ENCODE measurements at regions not wholly inside any gene's neighbourhood (a gene's known extent, or its start where the extent isn't known, plus 50 kb on each side); places are given as distances from the start of the nearest gene placed in this dataset.
A peak's percentile ranks its signal among the peaks of the same experiment; 100 is the strongest.

DNA sequence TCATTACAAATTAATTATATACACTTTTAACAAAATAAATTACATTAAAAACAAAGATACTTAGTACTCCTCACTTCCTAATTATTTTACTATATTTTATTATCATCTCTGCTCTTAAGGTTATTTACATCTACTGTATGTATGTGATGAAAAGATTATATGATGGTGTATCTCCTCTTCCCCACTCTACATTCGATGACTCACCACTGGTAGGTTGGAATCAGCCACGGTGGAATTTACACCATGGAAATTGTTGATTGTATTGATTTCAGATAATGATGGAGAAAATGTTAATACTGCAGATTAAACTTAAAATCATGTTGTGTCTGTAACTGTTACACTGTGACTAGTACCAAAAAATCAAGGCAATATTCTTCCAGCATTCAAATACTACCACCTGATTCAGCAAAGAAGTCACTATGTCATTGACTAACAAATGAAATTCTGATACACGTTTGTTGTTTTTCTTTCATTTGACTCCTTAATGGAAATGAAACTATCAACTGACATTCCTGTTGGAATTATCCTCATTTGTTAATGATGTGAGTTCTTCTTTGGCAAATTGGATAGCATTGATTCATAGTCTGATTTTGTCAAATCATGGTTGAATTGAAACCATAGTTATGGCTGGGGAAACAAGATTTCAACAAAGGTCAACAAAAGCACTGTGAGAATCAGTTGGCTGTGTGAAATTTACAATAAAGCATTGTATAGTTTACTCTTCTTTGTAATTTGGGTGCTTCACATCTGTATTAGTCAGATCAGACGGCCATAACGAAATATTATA lies 69.0 kb upstream of the NLK start:
- WGBS (ENCODE audit: insufficient coverage), result 96% methylated on average over 4 of the region's 5 CpGs
- H3K27me3 ChIP-seq (replicated peaks in 2 of 5; ENCODE audit: control insufficient read depth in 4 of 5, insufficient read depth in 5 of 5, low read length in 4 of 5), result peaks cover 0 to 2% (median 0%) of the 10 kb centered on the region in 5 experiments

DNA sequence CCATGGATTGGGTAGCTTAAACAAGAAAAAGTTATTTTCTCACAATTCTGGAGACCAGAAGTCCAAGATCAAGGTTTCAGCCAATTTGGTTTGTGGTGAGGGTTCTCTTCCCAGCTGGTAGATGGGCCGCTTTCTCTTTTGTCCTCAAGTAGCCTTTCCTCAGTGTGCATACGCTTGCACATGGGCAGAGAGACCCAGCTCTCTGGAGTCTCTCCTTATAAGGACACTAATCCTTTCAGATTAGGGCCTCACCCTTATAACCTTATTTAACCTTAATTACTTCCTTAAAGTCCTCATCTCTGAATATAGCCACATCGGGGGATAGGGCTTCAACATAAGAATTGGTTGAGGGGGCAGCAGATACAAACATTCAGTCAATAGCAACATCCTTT lies 68.4 kb upstream of the NLK start:
- WGBS (ENCODE audit: insufficient coverage), result 88% methylated on average over 1 of the region's 3 CpGs
- Histone ChIP-seq H3K27me3 (replicated peaks in 2 of 5; ENCODE audit: control insufficient read depth in 4 of 5, insufficient read depth in 5 of 5, low read length in 4 of 5) (peaks cover 0 to 2% (median 0%) of the 10 kb centered on the region in 5 experiments), H3K4me1 (ENCODE audit: control extremely low read depth in 1 of 4, control insufficient read depth in 4 of 4, insufficient read depth in 4 of 4, low read length in 3 of 4) (peaks cover 0 to 3% (median 0%) of the 10 kb centered on the region in 4 experiments), H3K9me3 (ENCODE audit: control extremely low read depth in 1 of 5, control insufficient read depth in 4 of 5, insufficient read depth in 2 of 5, low read depth in 1 of 5, low read length in 4 of 5) (peaks cover 0 to 2% (median 0%) of the 10 kb centered on the region in 5 experiments), H3K4me3 (ENCODE audit: control insufficient read depth in 1 of 7, extremely low read depth in 1 of 7, insufficient read depth in 4 of 7, low read depth in 2 of 7, low read length in 6 of 7) (no peak overlapping the region), H3K36me3 (ENCODE audit: control insufficient read depth in 4 of 4, insufficient read depth in 4 of 4, low read length in 3 of 4) (no peaks in the 10 kb centered on the region), H3K27ac (ENCODE audit: insufficient read depth in 1 of 2, low read depth in 1 of 2, low read length in 2 of 2, poor library complexity in 1 of 2, severe bottlenecking in 2 of 2) (no peak overlapping the region)
- ChIA-PET CTCF (interaction anchor here (0.7 kb wide), 1 partner anchor 36 kb away, joined by 3 read pairs; no protein-coding TSS in a partner anchor), POLR2A (no interaction called here)
- DNase-seq, result no peak

More for the DNA sequence above, 69.0 kb upstream of the NLK start:
- POLR2A ChIA-PET, result interaction anchor here (0.7 kb wide), 1 partner anchor 28 kb away, joined by 3 read pairs; no protein-coding TSS in a partner anchor
- Histone ChIP-seq H3K36me3 (ENCODE audit: control insufficient read depth in 4 of 4, insufficient read depth in 4 of 4, low read length in 3 of 4) (no peaks in the 10 kb centered on the region), H3K4me3 (ENCODE audit: control insufficient read depth in 1 of 7, extremely low read depth in 1 of 7, insufficient read depth in 4 of 7, low read depth in 2 of 7, low read length in 6 of 7) (no peak overlapping the region), H3K4me1 (ENCODE audit: control extremely low read depth in 1 of 4, control insufficient read depth in 4 of 4, insufficient read depth in 4 of 4, low read length in 3 of 4) (peaks cover 0 to 3% (median 2%) of the 10 kb centered on the region in 4 experiments), H3K9me3 (ENCODE audit: control extremely low read depth in 1 of 5, control insufficient read depth in 4 of 5, insufficient read depth in 2 of 5, low read depth in 1 of 5, low read length in 4 of 5) (peaks cover 0 to 2% (median 0%) of the 10 kb centered on the region in 5 experiments), H3K27ac (ENCODE audit: insufficient read depth in 1 of 2, low read depth in 1 of 2, low read length in 2 of 2, poor library complexity in 1 of 2, severe bottlenecking in 2 of 2) (no peak overlapping the region)
- CTCF ChIA-PET, result interaction anchor here (1.2 kb wide), 1 partner anchor 8 kb away, joined by 4 read pairs; no protein-coding TSS in a partner anchor
- DNase-seq, result no peak

DNA sequence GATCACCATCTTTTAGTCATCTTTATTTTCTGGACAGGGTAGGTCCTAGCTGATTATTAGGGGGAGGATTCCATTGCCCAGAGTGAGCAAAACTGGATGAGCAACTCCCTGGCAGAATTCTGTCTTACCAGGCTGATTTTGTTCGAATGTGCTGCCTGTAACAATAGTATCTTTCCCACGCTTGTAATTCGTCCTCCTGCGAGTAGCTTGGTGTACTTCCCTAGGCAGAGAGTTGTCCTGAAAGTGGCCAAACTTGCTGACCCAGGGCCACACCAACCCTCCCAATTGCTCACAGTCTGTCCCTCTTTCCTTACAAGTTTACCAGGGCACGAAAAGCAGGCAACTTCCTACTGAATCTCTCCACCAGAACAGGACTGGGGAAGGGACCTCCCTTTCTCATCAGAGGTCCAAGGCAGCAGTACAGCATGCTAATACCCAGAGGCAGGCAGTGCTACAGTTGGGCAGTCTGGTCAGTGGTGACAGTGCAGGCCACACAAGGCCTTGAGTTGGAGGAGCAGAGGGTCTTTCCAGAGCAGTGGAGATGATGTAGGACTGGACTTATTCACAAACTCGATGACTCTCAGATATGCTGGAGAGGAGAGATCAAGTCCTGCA lies 67.8 kb upstream of the NLK start:
- peaks cover 0 to 2% (median 0%) of the 10 kb centered on the region in 5 experiments for H3K27me3 ChIP-seq (replicated peaks in 2 of 5; ENCODE audit: control insufficient read depth in 4 of 5, insufficient read depth in 5 of 5, low read length in 4 of 5)
- POLR2A ChIA-PET, result no interaction called here
- WGBS (ENCODE audit: insufficient coverage), result 100% methylated on average over 5 of the region's 6 CpGs
- H3K4me3 ChIP-seq (ENCODE audit: control insufficient read depth in 1 of 7, extremely low read depth in 1 of 7, insufficient read depth in 4 of 7, low read depth in 2 of 7, low read length in 6 of 7), result no peak overlapping the region
- no peak for DNase-seq
- H3K27ac ChIP-seq (ENCODE audit: insufficient read depth in 1 of 2, low read depth in 1 of 2, low read length in 2 of 2, poor library complexity in 1 of 2, severe bottlenecking in 2 of 2), result no peak overlapping the region
- H3K9me3 ChIP-seq (ENCODE audit: control extremely low read depth in 1 of 5, control insufficient read depth in 4 of 5, insufficient read depth in 2 of 5, low read depth in 1 of 5, low read length in 4 of 5), result peaks cover 0 to 2% (median 0%) of the 10 kb centered on the region in 5 experiments
- CTCF ChIA-PET, result interaction anchor here (0.7 kb wide), 1 partner anchor 36 kb away, joined by 3 read pairs; no protein-coding TSS in a partner anchor
- H3K36me3 ChIP-seq (ENCODE audit: control insufficient read depth in 4 of 4, insufficient read depth in 4 of 4, low read length in 3 of 4), result no peaks in the 10 kb centered on the region
- peaks cover 0 to 3% (median 0%) of the 10 kb centered on the region in 4 experiments for H3K4me1 ChIP-seq (ENCODE audit: control extremely low read depth in 1 of 4, control insufficient read depth in 4 of 4, insufficient read depth in 4 of 4, low read length in 3 of 4)

DNA sequence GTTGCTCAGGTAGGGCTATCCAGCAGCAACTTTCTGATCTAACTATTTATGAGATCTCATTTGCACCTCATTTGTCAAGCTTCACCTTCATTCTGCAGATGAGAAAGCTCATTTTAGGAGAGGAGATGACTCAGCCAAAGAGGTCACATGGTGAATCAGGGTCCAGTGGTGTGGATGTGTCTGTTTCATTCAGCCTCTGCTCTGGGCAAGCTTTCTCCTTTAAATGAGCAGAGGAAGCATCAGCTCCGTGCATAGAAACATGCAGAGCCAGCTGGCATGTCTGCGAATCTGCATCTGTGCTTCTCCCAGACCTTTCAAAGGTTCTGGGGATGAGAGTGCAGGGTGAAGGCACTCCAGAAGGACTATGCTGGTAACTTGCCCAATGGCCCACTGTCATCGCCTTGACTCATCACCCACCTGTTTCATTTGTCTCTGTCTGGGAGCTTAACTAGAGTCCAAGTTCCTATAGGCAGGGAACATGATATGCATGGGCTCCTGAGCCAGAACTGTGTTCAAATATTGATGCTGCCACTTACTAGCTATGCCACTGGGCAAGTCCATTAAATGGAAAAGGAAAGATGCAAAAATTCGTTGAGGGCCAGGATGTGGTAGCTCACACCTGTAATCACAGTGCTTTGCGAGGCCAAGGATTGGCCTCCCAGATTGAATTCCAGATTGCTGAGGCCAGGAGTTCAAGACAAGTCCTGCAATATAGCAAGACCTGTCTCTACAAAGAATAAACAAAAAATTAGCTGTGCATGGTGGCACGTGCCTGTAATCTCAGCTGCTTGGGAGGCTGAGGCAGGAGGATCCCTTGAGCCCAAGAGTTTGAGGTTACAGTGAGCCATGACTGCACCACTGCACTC lies 67.1 kb upstream of the NLK start:
- WGBS (ENCODE audit: insufficient coverage), result 96% methylated on average over 6 of the region's 6 CpGs
- Histone ChIP-seq H3K36me3 (ENCODE audit: control insufficient read depth in 4 of 4, insufficient read depth in 4 of 4, low read length in 3 of 4) (no peaks in the 10 kb centered on the region), H3K4me1 (ENCODE audit: control extremely low read depth in 1 of 4, control insufficient read depth in 4 of 4, insufficient read depth in 4 of 4, low read length in 3 of 4) (peaks cover 0 to 3% (median 0%) of the 10 kb centered on the region in 4 experiments), H3K4me3 (ENCODE audit: control insufficient read depth in 1 of 7, extremely low read depth in 1 of 7, insufficient read depth in 4 of 7, low read depth in 2 of 7, low read length in 6 of 7) (no peak overlapping the region), H3K27me3 (replicated peaks in 2 of 5; ENCODE audit: control insufficient read depth in 4 of 5, insufficient read depth in 5 of 5, low read length in 4 of 5) (peaks cover 0 to 2% (median 0%) of the 10 kb centered on the region in 5 experiments), H3K9me3 (ENCODE audit: control extremely low read depth in 1 of 5, control insufficient read depth in 4 of 5, insufficient read depth in 2 of 5, low read depth in 1 of 5, low read length in 4 of 5) (peaks cover 0 to 2% (median 0%) of the 10 kb centered on the region in 5 experiments), H3K27ac (ENCODE audit: insufficient read depth in 1 of 2, low read depth in 1 of 2, low read length in 2 of 2, poor library complexity in 1 of 2, severe bottlenecking in 2 of 2) (no peak overlapping the region)
- CTCF ChIA-PET, result interaction anchor here (0.9 kb wide), 1 partner anchor 389 kb away, joined by 3 read pairs; the partner anchor contains the start of gene SEBOX
- DNase-seq, result no peak
- POLR2A ChIA-PET, result no interaction called here

- WGBS (ENCODE audit: insufficient coverage), result 100% methylated on average over 2 of the region's 3 CpGs
- H3K4me1 ChIP-seq (ENCODE audit: control extremely low read depth in 1 of 4, control insufficient read depth in 4 of 4, insufficient read depth in 4 of 4, low read length in 3 of 4), result peaks cover 0 to 3% (median 0%) of the 10 kb centered on the region in 4 experiments
- no peak overlapping the region for H3K27ac ChIP-seq (ENCODE audit: insufficient read depth in 1 of 2, low read depth in 1 of 2, low read length in 2 of 2, poor library complexity in 1 of 2, severe bottlenecking in 2 of 2)
- H3K36me3 ChIP-seq (ENCODE audit: control insufficient read depth in 4 of 4, insufficient read depth in 4 of 4, low read length in 3 of 4), result no peaks in the 10 kb centered on the region
- peaks cover 0 to 2% (median 0%) of the 10 kb centered on the region in 5 experiments for H3K9me3 ChIP-seq (ENCODE audit: control extremely low read depth in 1 of 5, control insufficient read depth in 4 of 5, insufficient read depth in 2 of 5, low read depth in 1 of 5, low read length in 4 of 5)
- H3K27me3 ChIP-seq (replicated peaks in 2 of 5; ENCODE audit: control insufficient read depth in 4 of 5, insufficient read depth in 5 of 5, low read length in 4 of 5), result peaks cover 0 to 2% (median 0%) of the 10 kb centered on the region in 5 experiments
- POLR2A ChIA-PET, result no interaction called here
- no peak for DNase-seq
- CTCF ChIA-PET, result interaction anchor here (0.9 kb wide), 1 partner anchor 388 kb away, joined by 3 read pairs; the partner anchor contains the start of gene SEBOX
- H3K4me3 ChIP-seq (ENCODE audit: control insufficient read depth in 1 of 7, extremely low read depth in 1 of 7, insufficient read depth in 4 of 7, low read depth in 2 of 7, low read length in 6 of 7), result no peak overlapping the region
Observed at GRCh38 chr17:27976331-27976730, 66.1 kb upstream of the NLK start.

- Histone ChIP-seq H3K4me1 (ENCODE audit: control extremely low read depth in 1 of 4, control insufficient read depth in 4 of 4, insufficient read depth in 4 of 4, low read length in 3 of 4) (peaks cover 0 to 3% (median 0%) of the 10 kb centered on the region in 4 experiments), H3K36me3 (ENCODE audit: control insufficient read depth in 4 of 4, insufficient read depth in 4 of 4, low read length in 3 of 4) (no peaks in the 10 kb centered on the region), H3K27ac (ENCODE audit: insufficient read depth in 1 of 2, low read depth in 1 of 2, low read length in 2 of 2, poor library complexity in 1 of 2, severe bottlenecking in 2 of 2) (no peak overlapping the region), H3K9me3 (ENCODE audit: control extremely low read depth in 1 of 5, control insufficient read depth in 4 of 5, insufficient read depth in 2 of 5, low read depth in 1 of 5, low read length in 4 of 5) (peaks cover 0 to 2% (median 0%) of the 10 kb centered on the region in 5 experiments), H3K4me3 (ENCODE audit: control insufficient read depth in 1 of 7, extremely low read depth in 1 of 7, insufficient read depth in 4 of 7, low read depth in 2 of 7, low read length in 6 of 7) (peak overlapping the region in 1 of 7 experiments; percentile 1), H3K27me3 (replicated peaks in 2 of 5; ENCODE audit: control insufficient read depth in 4 of 5, insufficient read depth in 5 of 5, low read length in 4 of 5) (peaks cover 0 to 3% (median 0%) of the 10 kb centered on the region in 5 experiments)
- no peak for DNase-seq
- 90% methylated on average over 3 of the region's 5 CpGs for WGBS (ENCODE audit: insufficient coverage)
- ChIA-PET CTCF (no interaction called here), POLR2A (no interaction called here)
Observed at GRCh38 chr17:27977751-27978688, 64.5 kb upstream of the NLK start.
